ENCODE measurements at regions not wholly inside any gene's neighbourhood (a gene's known extent, or its start where the extent isn't known, plus 50 kb on each side); places are given as distances from the start of the nearest gene placed in this dataset.
A peak's percentile ranks its signal among the peaks of the same experiment; 100 is the strongest.
"Not testable (repeated sequence)": the region's sequence is repeated elsewhere in the genome, so short reads cannot be mapped to it uniquely, and the experiment has no call there.

DNA sequence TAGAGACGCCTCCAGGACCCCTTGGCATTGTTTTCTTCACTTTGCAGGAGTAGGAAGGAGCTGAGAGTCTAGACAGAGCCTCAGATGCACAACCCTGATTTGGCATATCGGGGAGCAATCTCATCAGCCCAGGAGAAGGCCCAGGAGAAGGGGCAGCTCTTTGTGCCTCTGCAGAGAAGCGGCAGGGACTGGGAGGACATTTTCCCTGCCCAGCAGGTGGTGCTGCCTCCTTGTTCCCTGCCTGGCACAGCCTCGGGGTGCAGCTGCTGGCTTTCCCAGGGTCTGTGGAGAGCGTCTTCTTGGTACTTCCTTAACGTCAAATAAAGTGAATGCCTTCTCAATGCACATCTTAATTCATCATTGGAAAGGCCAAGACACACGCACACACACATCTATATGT lies 419.5 kb downstream of the TMEM121 start:
- H3K4me3 Mint-ChIP-seq, result no peak overlapping the region
- no peak for DNase-seq
- H3K27me3 Mint-ChIP-seq, result no peaks in the 10 kb centered on the region
- no peaks in the 10 kb centered on the region for H3K9me3 Mint-ChIP-seq
- no peaks in the 10 kb centered on the region for H3K36me3 Mint-ChIP-seq
- H3K4me1 Mint-ChIP-seq, result no peaks in the 10 kb centered on the region
- H3K27ac Mint-ChIP-seq, result no peak overlapping the region

DNA sequence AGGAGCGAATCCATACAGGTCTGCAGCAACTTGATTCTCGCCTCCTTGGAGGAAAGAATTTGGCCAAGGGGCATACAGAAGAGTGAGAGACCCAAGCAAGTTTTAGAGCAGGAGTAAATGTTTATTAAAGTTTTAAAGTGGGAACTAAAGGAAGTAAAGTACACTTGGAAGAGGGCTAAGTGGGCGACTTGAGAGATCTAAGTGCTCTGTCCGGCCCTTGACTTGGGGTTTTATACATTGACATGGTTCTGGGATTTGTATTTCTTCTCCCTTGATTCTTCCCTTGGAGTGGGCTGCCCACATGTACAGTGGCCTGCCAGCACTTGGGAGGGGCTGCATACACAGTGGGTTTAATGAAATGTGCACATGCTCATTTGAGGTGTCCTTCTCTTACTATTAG lies 421.2 kb downstream of the TMEM121 start:
- no peaks in the 10 kb centered on the region for H3K27me3 Mint-ChIP-seq
- no peak overlapping the region for H3K27ac Mint-ChIP-seq
- no peak for DNase-seq
- no peaks in the 10 kb centered on the region for H3K9me3 Mint-ChIP-seq
- no peaks in the 10 kb centered on the region for H3K4me1 Mint-ChIP-seq
- H3K4me3 Mint-ChIP-seq, result no peak overlapping the region
- no peaks in the 10 kb centered on the region for H3K36me3 Mint-ChIP-seq

DNA sequence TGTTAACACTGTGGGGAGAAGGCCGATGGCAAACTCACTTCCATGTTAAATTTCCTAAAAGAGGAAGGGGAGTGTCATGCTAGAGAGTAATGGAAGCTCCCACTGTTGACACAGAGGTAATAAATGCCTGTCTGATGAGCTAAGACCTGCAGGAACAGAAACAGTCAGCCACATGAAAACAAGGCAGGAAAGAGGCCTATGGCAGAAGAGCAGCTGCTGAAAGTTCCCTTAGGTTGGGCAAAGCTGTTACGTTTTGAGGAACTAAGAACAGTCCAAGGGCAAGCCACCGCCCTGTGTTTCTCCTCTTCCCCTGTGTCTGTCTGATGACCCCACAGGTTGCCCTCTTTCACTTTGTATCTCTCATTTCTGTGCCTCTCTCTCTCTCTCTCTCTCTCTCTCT lies 422.6 kb downstream of the TMEM121 start:
- not testable (repeated sequence) for H3K27me3 Mint-ChIP-seq, H3K4me3 Mint-ChIP-seq, H3K9me3 Mint-ChIP-seq, H3K27ac Mint-ChIP-seq, H3K4me1 Mint-ChIP-seq, H3K36me3 Mint-ChIP-seq, DNase-seq

DNA sequence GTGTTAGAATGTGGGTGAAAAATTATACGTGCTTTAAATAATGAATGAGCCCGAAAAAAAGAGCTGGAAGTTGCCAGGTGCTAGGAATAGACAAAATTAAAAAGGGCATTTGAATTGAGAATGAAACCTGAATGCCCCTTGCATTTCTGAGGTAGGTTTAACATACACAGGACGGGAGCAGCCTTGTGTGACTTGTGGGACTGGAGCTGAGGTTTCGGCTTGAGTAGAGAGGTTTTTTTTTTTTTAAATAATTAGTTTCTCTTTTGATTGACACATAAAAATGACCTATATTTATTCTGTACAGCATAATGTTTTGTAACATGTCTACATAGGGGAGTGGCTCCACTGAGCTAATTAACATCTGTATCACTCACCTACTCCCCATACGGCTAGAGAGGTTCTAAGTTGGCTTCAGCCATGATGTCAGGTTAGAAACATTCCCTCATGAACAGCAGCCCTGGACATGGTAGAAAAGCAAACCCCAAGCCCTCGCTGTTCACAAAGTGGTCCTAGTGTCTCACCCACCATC lies 424.0 kb downstream of the TMEM121 start:
- H3K9me3 Mint-ChIP-seq, H3K4me1 Mint-ChIP-seq, H3K27me3 Mint-ChIP-seq, H3K27ac Mint-ChIP-seq, H3K4me3 Mint-ChIP-seq, H3K36me3 Mint-ChIP-seq, DNase-seq: not testable (repeated sequence)

DNA sequence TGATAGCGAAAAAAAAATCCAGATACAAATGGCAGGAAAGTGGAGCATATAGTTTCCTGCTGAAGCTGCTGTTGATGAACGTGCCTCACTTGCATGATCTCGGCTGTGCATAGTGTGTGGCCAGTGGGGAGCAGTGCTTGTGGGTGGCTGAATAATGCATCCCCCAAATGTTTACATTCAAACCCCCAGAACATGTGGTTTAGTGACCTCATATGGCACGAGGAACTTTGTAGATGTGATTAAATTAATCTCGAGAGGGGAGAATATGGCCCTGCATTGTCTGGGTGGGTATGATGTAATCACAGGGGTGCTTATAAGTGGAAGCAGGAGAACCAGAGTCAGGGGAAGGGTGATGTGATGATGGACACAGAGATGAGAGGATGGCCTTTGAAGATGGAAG lies 425.0 kb downstream of the TMEM121 start:
- no peak for DNase-seq
- Mint-ChIP-seq H3K9me3 (peaks cover 2% of the 10 kb centered on the region), H3K4me1 (no peaks in the 10 kb centered on the region), H3K4me3 (no peak overlapping the region), H3K27ac (no peak overlapping the region), H3K36me3 (no peaks in the 10 kb centered on the region), H3K27me3 (no peaks in the 10 kb centered on the region)

DNA sequence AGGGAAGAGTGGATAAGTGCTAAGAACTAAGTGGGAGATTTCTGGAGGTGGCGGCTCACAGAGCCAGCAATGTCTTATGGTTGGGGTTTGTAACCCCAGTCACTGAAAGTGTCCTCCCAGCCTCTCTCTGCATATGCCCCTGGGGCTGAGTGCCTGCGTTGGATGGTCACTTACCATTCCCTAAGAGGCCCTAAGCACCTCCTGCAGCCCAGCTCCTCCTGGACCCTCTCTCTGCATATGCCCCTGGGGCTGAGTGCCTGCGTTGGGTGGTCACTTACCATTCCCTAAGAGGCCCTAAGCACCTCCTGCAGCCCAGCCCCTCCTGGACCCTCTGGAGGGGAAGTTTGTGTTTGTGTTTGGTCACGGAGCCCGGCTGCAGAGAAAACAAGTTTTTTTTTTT lies 425.8 kb downstream of the TMEM121 start:
- DNase-seq, result no peak
- Mint-ChIP-seq H3K4me3 (no peak overlapping the region), H3K4me1 (no peaks in the 10 kb centered on the region), H3K9me3 (peaks cover 2% of the 10 kb centered on the region), H3K27me3 (peaks cover 4% of the 10 kb centered on the region), H3K27ac (no peak overlapping the region), H3K36me3 (no peaks in the 10 kb centered on the region)

DNA sequence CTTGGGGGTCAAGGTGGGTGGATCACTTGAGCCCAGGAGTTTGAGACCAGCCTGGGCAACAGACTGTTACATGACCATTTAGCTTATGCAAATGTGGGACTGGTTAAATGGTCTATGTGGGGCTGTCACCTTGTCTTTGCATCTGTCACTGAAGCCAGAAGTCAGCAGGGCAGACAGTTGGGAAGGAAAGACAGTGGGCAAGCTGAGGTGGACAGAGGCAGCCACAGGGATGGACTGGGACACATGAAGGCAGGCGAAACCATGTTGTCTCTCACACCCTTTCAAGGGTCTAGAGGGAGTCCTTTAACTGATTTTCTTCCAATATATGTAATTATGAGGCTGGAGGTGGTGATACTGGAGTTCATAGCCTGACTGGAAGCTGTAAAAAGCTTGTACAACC lies 426.4 kb downstream of the TMEM121 start:
- Mint-ChIP-seq H3K4me1 (no peaks in the 10 kb centered on the region), H3K36me3 (no peaks in the 10 kb centered on the region), H3K27ac (no peak overlapping the region), H3K9me3 (peaks cover 2% of the 10 kb centered on the region), H3K4me3 (no peak overlapping the region), H3K27me3 (peaks cover 6% of the 10 kb centered on the region)
- DNase-seq, result no peak

DNA sequence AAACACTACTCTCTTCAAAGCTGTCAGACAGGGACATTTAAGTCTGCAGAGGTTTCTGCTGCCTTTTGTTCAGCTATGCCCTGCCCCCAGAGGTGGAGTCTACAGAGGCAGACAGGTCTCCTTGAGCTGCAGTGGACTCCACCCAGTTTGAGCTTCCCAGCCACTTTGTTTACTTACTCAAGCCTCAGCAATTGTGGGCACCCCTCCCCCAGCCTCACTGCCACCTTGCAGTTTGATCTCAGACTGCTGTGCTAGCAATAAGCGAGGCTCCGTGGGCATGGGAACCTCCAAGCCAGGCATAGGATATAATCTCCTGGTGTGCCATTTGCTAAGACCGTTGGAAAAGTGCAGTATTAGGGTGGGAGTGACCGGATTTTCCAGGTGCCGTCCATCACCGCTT lies 435.2 kb downstream of the TMEM121 start:
- H3K27ac Mint-ChIP-seq, H3K9me3 Mint-ChIP-seq, H3K4me1 Mint-ChIP-seq, DNase-seq, H3K36me3 Mint-ChIP-seq, H3K4me3 Mint-ChIP-seq: not testable (repeated sequence)
- peaks cover 43% of the 10 kb centered on the region for H3K27me3 Mint-ChIP-seq

DNA sequence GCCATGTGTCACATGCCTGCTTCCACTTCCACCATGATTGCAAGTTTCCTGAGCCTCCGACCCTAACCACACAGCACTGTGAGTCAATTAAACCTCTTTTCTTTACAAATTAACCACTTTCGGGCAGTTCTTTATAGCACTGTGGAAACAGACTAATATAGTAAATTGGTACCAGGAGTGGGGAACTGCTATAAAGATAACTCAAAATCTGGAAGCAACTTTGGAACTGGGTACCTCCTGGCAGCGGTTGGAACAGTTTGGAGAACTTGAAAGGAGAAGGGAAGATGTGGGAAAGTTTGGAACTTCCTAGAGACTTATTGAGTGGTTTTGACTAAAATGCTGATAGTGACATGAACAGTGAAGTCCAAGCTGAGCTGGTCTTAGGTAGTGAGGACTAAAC lies 436.1 kb downstream of the TMEM121 start:
- no peak for DNase-seq
- peaks cover 10% of the 10 kb centered on the region for H3K9me3 Mint-ChIP-seq
- H3K4me3 Mint-ChIP-seq, result no peak overlapping the region
- H3K27me3 Mint-ChIP-seq, result peaks cover 36% of the 10 kb centered on the region
- no peaks in the 10 kb centered on the region for H3K4me1 Mint-ChIP-seq
- H3K36me3 Mint-ChIP-seq, result peaks cover 7% of the 10 kb centered on the region
- H3K27ac Mint-ChIP-seq, result no peak overlapping the region

DNA sequence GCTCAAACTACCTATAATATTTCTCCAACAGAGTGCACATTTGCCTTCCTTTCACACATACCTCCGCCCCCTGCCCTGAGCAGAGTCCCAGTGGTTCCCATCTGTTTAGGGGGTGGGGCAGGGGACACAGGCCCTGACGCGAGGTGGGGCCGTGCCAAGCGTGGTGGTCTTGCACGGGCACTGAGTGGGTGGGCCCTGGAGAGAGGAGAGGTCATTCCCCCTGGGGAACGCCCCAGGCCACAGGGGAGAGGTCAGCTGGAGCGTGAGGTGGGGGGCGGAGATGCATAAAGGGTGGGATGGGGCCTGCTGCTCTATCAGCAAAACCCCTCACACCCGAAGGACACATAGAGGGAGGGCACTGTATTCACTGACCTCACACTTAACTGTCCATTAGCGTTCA lies 441.9 kb downstream of the TMEM121 start:
- Mint-ChIP-seq H3K36me3 (no peaks in the 10 kb centered on the region), H3K4me3 (no peak overlapping the region), H3K27ac (no peak overlapping the region), H3K4me1 (peaks cover 6% of the 10 kb centered on the region), H3K9me3 (no peaks in the 10 kb centered on the region), H3K27me3 (peaks cover 7% of the 10 kb centered on the region)
- DNase-seq, result no peak

DNA sequence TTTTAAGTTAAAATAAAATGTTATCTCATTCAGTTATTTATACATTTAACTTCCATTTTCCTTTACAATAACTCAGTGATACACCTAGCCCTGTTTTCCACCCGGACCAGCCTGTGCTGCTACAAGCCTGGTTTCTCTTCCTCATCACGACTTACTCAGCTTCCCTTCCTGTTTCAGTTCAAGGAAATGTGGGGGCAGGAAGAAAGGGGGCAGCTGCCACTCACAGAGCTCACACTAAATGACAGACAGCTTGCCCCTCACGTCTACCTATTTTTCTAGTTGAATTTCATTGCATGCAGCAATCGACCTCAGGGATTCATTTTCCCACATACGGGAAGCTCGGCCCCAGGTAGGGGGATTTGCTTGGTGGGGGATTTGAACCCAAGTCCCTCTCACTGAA lies 442.6 kb downstream of the TMEM121 start:
- H3K9me3 Mint-ChIP-seq, H3K4me1 Mint-ChIP-seq, H3K4me3 Mint-ChIP-seq, H3K27me3 Mint-ChIP-seq, H3K36me3 Mint-ChIP-seq, DNase-seq, H3K27ac Mint-ChIP-seq: not testable (repeated sequence)

DNA sequence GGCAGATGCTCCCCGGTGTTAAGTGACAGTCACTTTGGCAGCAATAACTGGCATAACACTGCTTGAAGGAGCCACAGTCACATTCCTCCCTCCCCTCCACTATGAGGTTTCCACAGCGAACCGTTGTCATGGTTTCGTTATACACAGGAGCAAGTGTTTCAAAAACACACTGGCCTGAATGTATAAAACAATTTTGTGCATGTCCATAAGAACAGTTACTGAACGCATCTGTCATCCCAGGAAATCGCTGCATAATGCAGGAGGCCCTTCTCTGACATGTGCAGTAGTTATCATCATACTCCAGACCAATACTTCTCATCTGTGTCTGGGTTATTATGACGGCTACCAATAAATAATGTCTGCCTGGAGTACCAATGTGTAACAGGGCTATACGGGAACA lies 444.4 kb downstream of the TMEM121 start:
- H3K27me3 Mint-ChIP-seq, result not testable (repeated sequence)

DNA sequence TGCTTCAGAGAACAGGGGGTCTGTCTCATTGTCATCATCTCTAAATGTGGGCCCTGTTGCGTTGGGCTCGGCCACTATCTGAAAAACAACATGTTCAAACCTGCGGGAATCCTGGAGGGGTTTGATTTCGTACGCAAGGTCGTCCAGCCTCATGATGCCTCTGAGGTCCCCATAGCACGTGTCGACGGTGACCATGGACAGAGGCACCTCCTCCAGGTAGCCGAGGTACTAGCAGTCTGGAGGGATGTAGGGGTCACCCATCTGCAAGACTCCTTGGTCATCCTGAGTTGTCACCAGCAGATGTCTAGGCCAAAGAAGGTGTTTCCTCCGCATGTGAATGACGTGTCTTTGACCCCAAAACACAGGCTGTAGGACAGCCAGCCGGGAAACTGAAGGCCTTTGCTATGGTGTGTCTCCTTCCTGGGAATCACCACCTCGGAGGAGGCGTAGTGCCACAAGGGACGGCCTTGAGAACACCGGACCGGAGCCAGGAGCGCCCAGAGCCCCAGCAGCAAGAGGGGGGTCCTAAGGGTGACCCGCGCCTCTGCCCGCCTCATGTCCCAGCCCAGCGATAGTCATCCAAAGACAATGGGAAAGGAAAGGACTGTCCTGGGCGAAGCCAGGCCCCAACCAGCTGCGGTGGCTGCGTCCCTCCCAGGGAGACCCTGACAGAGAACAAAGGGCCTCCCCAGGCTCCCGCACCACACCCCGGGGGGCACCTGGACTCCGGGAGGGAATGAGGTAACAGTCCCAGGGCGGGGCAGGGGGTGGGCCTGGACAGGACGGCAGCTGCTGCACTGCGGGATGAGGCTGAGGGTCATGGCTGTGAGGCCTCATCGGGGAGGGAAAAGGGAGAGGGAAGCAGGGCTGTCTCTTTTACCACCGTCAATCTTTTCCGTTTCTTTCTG lies 445.5 kb downstream of the TMEM121 start:
- Mint-ChIP-seq H3K9me3 (no peaks in the 10 kb centered on the region), H3K27ac (no peak overlapping the region), H3K36me3 (no peaks in the 10 kb centered on the region), H3K4me1 (peaks cover 9% of the 10 kb centered on the region), H3K4me3 (no peak overlapping the region), H3K27me3 (peaks cover 7% of the 10 kb centered on the region)
- no peak for DNase-seq

More for the DNA sequence above, 444.4 kb downstream of the TMEM121 start:
- DNase-seq, H3K36me3 Mint-ChIP-seq, H3K4me3 Mint-ChIP-seq, H3K9me3 Mint-ChIP-seq, H3K27ac Mint-ChIP-seq, H3K4me1 Mint-ChIP-seq: not testable (repeated sequence)

DNA sequence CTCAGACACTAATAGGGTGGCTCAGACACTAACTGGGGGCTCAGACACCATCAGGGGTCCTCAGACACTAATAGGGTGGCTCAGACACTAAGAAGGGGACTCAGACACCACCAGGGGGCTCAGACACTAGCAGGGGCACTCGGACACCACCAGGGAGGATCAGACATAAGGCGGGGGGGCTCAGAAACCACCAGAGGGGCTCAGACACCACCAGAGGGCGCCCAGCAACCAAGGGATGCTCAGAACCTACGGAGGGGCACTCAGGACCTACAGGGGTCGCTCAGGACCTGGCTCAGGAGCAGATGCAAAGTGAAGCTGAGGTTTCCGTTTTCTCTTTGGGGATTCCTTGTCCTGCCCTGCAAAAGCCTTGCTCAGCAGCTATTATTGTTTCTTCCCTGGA lies 448.5 kb downstream of the TMEM121 start:
- peaks cover 7% of the 10 kb centered on the region for H3K27me3 Mint-ChIP-seq
- peak; percentile 78 for DNase-seq

DNA sequence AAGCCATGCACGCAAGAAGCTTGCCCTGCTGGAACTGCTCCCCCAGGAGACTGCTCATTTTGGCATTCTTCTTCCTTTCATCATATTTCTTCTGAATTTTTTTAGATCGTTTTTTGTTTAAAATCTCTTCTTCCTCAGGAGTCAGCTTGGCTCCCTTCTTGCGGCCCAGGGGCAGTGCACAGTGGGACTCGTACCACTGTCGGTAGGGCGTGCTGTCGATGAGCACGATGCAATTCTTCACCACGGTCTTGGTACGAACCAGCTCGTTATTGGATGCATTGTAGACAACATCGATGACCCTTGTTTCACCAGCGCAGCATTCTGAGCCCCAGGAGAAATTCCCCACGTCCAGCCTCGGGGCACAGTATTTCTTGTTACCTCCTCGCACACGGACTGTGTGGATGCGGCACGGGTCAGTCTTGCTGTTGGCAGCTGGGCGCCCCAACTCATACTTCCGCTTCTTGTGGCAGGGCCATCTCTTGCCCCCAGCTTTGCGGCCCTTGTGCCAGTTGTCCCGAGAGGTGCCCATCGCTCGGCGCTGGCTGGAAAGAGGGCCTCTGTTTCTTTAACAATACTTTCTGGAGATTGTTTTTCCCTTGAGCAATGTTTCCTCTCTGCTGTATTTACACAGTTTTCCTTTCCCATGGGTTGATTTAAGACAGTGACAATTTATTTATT lies 452.4 kb downstream of the TMEM121 start:
- Mint-ChIP-seq H3K4me1 (peaks cover 31% of the 10 kb centered on the region), H3K36me3 (peaks cover 16% of the 10 kb centered on the region), H3K27ac (no peak overlapping the region), H3K4me3 (no peak overlapping the region), H3K9me3 (peaks cover 4% of the 10 kb centered on the region), H3K27me3 (peaks cover 7% of the 10 kb centered on the region)
- DNase-seq, result no peak

More for the DNA sequence above, 448.5 kb downstream of the TMEM121 start:
- peaks cover 3% of the 10 kb centered on the region for H3K4me1 Mint-ChIP-seq
- no peak overlapping the region for H3K27ac Mint-ChIP-seq
- H3K36me3 Mint-ChIP-seq, result no peaks in the 10 kb centered on the region
- H3K4me3 Mint-ChIP-seq, result no peak overlapping the region
- H3K9me3 Mint-ChIP-seq, result no peaks in the 10 kb centered on the region

DNA sequence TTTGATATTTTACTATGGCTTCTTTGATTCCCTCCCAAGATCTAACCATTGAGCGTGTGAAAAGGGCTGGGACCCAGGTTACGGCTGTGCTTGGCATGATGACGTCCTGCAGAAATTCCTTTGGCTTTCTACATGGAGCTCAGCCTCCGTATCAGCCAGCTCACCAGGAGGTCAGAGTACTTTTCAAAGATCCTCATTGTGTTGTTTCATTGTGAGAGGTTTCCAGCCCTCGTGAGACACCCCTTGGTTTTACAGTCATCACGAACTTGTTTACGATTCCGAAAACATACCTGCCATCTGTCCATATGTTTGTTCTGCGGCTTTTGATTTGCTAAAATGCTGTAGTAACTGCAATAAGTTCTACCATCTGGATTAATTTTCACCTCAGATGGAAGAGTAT lies 453.1 kb downstream of the TMEM121 start:
- peaks cover 16% of the 10 kb centered on the region for H3K36me3 Mint-ChIP-seq
- peaks cover 4% of the 10 kb centered on the region for H3K9me3 Mint-ChIP-seq
- peaks cover 3% of the 10 kb centered on the region for H3K27me3 Mint-ChIP-seq
- DNase-seq, result no peak
- peaks cover 31% of the 10 kb centered on the region for H3K4me1 Mint-ChIP-seq
- no peak overlapping the region for H3K27ac Mint-ChIP-seq
- H3K4me3 Mint-ChIP-seq, result no peak overlapping the region

All from activated naive CD8-positive, alpha-beta T cell treated with anti-CD3 and anti-CD28 coated beads for 36 hours (primary cell).